ENCODE measurements at regions not wholly inside any gene's neighbourhood (a gene's known extent, or its start where the extent isn't known, plus 50 kb on each side); places are given as distances from the start of the nearest gene placed in this dataset.

- no peaks in the 10 kb centered on the region for H3K4me1 ChIP-seq (ENCODE audit: control insufficient read depth in 4 of 4, insufficient read depth in 4 of 4, low read length in 3 of 4)
- no peaks in the 10 kb centered on the region for H3K9me3 ChIP-seq (ENCODE audit: control insufficient read depth in 4 of 4, low read length in 3 of 4)
- no peak overlapping the region for H3K27ac ChIP-seq (ENCODE audit: low read depth in 1 of 2, low read length in 2 of 2)
- DNase-seq (ENCODE audit: low spot score), result no peak
- WGBS, result 82% methylated on average over 8 of the region's 8 CpGs
- H3K4me3 ChIP-seq (ENCODE audit: low read depth in 1 of 3, low read length in 3 of 3), result no peak overlapping the region
- no peaks in the 10 kb centered on the region for H3K27me3 ChIP-seq (ENCODE audit: control insufficient read depth in 4 of 4, insufficient read depth in 4 of 4, low read length in 3 of 4)
- no peak overlapping the region for H3K9ac ChIP-seq (ENCODE audit: low read depth in 1 of 2, low read length in 2 of 2)
- TF ChIP-seq FOXA1 (IDR thresholded peaks at IDR 0.05) (no peak), FOXA2 (IDR thresholded peaks at IDR 0.05) (no peak), JUND (IDR thresholded peaks at IDR 0.05) (no peak), HNF4G (IDR thresholded peaks at IDR 0.05) (no peak), RAD21 (IDR thresholded peaks at IDR 0.05) (no peak), TAF1 (conservative IDR thresholded peaks at IDR 0.05) (no peak), REST (IDR thresholded peaks at IDR 0.05) (no peak), ZBTB33 (IDR thresholded peaks at IDR 0.05) (no peak), NR2F2 (IDR thresholded peaks at IDR 0.05) (no peak), SP1 (IDR thresholded peaks at IDR 0.05) (no peak), EGR1 (IDR thresholded peaks at IDR 0.05; ENCODE audit: low read depth in 2 of 2) (no peak), YY1 (IDR thresholded peaks at IDR 0.05) (no peak)
- no peaks in the 10 kb centered on the region for H3K36me3 ChIP-seq (ENCODE audit: control insufficient read depth in 4 of 4, insufficient read depth in 3 of 4, low read depth in 1 of 4, low read length in 3 of 4)
These were observed 88.1 kb downstream of the EFNB1 start for GRCh38 chrX:68916891-68917290.

GRCh38 chrX:68915778-68916177 is 87.0 kb downstream of the EFNB1 start:
- no peaks in the 10 kb centered on the region for H3K4me1 ChIP-seq (ENCODE audit: control insufficient read depth in 4 of 4, insufficient read depth in 4 of 4, low read length in 3 of 4)
- no peaks in the 10 kb centered on the region for H3K9me3 ChIP-seq (ENCODE audit: control insufficient read depth in 4 of 4, low read length in 3 of 4)
- H3K4me3 ChIP-seq (ENCODE audit: low read depth in 1 of 3, low read length in 3 of 3), result no peak overlapping the region
- H3K27ac ChIP-seq (ENCODE audit: low read depth in 1 of 2, low read length in 2 of 2), result no peak overlapping the region
- no peaks in the 10 kb centered on the region for H3K36me3 ChIP-seq (ENCODE audit: control insufficient read depth in 4 of 4, insufficient read depth in 3 of 4, low read depth in 1 of 4, low read length in 3 of 4)
- H3K9ac ChIP-seq (ENCODE audit: low read depth in 1 of 2, low read length in 2 of 2), result no peak overlapping the region
- DNase-seq (ENCODE audit: low spot score), result no peak
- no peaks in the 10 kb centered on the region for H3K27me3 ChIP-seq (ENCODE audit: control insufficient read depth in 4 of 4, insufficient read depth in 4 of 4, low read length in 3 of 4)
- WGBS, result 81% methylated on average over 2 of the region's 2 CpGs
- no peak for TF ChIP-seq ZBTB33 (IDR thresholded peaks at IDR 0.05)
- no peak for TF ChIP-seq JUND (IDR thresholded peaks at IDR 0.05)
- TF ChIP-seq YY1 (IDR thresholded peaks at IDR 0.05), result no peak
- TF ChIP-seq MAX (IDR thresholded peaks at IDR 0.05), result no peak
- TF ChIP-seq NR2F2 (IDR thresholded peaks at IDR 0.05), result no peak

All from liver (tissue), 7 donors.